GM12878 (cell line): ENCODE measurements at regions not wholly inside any gene's neighbourhood (a gene's known extent, or its start where the extent isn't known, plus 50 kb on each side); places are given as distances from the start of the nearest gene placed in this dataset.

ENCODE experiments used
- CHD2 ChIP-seq: IDR thresholded peaks from 2 replicates; pipeline ENCODE4 v1.6.1; 2011; ENCODE audit warnings: low read depth, low read length, improper control_type of control experiment, borderline replicate concordance
- CREB1 ChIP-seq: IDR thresholded peaks from 2 replicates; pipeline ENCODE4 v1.6.1; 2012; ENCODE audit warnings: low read depth, mild to moderate bottlenecking, inconsistent platforms
- EZH2 ChIP-seq: IDR thresholded peaks from 2 replicates; pipeline ENCODE4 v1.6.1; 2012; ENCODE audit warnings: low read depth, mild to moderate bottlenecking, control low read depth, inconsistent platforms, low read length, borderline replicate concordance; ENCODE audit not compliant: control insufficient read depth
- FOS ChIP-seq: IDR thresholded peaks from 3 replicates; pipeline ENCODE4 v1.6.1; 2011; ENCODE audit warnings: borderline replicate concordance; ENCODE audit not compliant: insufficient read length; ENCODE audit errors: extremely low read depth
- FOXK2 ChIP-seq: fragments of 450-650 bp; IDR thresholded peaks from 2 replicates; pipeline ENCODE4 v1.6.1; 2017; ENCODE audit warnings: mild to moderate bottlenecking, moderate library complexity
- GATAD2B ChIP-seq: fragments of 450-650 bp; conservative IDR thresholded peaks from 2 replicates; pipeline ENCODE4 v1.6.1; 2017; ENCODE audit warnings: low read depth, mild to moderate bottlenecking, moderate library complexity
- IRF3 ChIP-seq: fragments of 450-650 bp; IDR thresholded peaks from 2 replicates; pipeline ENCODE4 v1.6.1; 2014; ENCODE audit warnings: mild to moderate bottlenecking
- NR2C2 ChIP-seq: IDR thresholded peaks from 2 replicates; pipeline ENCODE4 v1.6.1; 2011; ENCODE audit warnings: borderline replicate concordance, low read depth; ENCODE audit not compliant: control insufficient read depth, insufficient read length
- POLR2A ChIP-seq: IDR thresholded peaks from 2 replicates; pipeline ENCODE4 v1.6.1; 2011; ENCODE audit warnings: low read depth, mild to moderate bottlenecking, low read length
- RB1 ChIP-seq: fragments of 450-650 bp; formaldehyde crosslinking; IDR thresholded peaks from 2 replicates; pipeline ENCODE4 v1.6.1; 2017; ENCODE audit warnings: mild to moderate bottlenecking, borderline replicate concordance
- SMAD1 ChIP-seq: fragments of 450-650 bp; IDR thresholded peaks from 2 replicates; pipeline ENCODE4 v1.6.1; 2018; ENCODE audit warnings: mild to moderate bottlenecking, low read depth; ENCODE audit not compliant: partially characterized antibody
- SUPT20H ChIP-seq: IDR thresholded peaks from 2 replicates; pipeline ENCODE4 v1.6.1; 2011; ENCODE audit warnings: low read depth, mild to moderate bottlenecking, low read length, moderate library complexity, borderline replicate concordance; ENCODE audit not compliant: control insufficient read depth
- USF2 ChIP-seq: IDR thresholded peaks from 2 replicates; pipeline ENCODE4 v1.6.1; 2011; ENCODE audit warnings: low read depth, low read length, improper control_type of control experiment, borderline replicate concordance
- TF ChIP-seq, protein P1 (sequence below), 3 experiments: IDR thresholded peaks in 2 of 3; conservative IDR thresholded peaks in 1 of 3; 2 replicates each; pipeline ENCODE4 v1.5.1; 2011; ENCODE audit warnings: low read depth in 3 of 3, low read length in 3 of 3, mild to moderate bottlenecking in 3 of 3, control low read depth in 2 of 3, moderate library complexity in 2 of 3, inconsistent platforms in 1 of 3, mixed read lengths in 1 of 3; ENCODE audit not compliant: control insufficient read depth in 2 of 3, insufficient read depth in 1 of 3; ENCODE audit errors: extremely low read depth in 1 of 3

- TF ChIP-seq EZH2, result no peak
- TF ChIP-seq SUPT20H, result no peak
- TF ChIP-seq GATAD2B, result no peak
- TF ChIP-seq RB1, result no peak
- TF ChIP-seq SMAD1, result no peak
- no peak for TF ChIP-seq CHD2
- TF ChIP-seq NR2C2, result no peak
- TF ChIP-seq, protein P1, sequence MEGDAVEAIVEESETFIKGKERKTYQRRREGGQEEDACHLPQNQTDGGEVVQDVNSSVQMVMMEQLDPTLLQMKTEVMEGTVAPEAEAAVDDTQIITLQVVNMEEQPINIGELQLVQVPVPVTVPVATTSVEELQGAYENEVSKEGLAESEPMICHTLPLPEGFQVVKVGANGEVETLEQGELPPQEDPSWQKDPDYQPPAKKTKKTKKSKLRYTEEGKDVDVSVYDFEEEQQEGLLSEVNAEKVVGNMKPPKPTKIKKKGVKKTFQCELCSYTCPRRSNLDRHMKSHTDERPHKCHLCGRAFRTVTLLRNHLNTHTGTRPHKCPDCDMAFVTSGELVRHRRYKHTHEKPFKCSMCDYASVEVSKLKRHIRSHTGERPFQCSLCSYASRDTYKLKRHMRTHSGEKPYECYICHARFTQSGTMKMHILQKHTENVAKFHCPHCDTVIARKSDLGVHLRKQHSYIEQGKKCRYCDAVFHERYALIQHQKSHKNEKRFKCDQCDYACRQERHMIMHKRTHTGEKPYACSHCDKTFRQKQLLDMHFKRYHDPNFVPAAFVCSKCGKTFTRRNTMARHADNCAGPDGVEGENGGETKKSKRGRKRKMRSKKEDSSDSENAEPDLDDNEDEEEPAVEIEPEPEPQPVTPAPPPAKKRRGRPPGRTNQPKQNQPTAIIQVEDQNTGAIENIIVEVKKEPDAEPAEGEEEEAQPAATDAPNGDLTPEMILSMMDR (IDR thresholded peaks at IDR 0.05 in 2 of 3, conservative IDR thresholded peaks at IDR 0.05 in 1 of 3; ENCODE audit: control insufficient read depth in 2 of 3, extremely low read depth in 1 of 3, insufficient read depth in 1 of 3, low read depth in 3 of 3, low read length in 3 of 3), result no peak
- TF ChIP-seq FOS, result no peak
- no peak for TF ChIP-seq CREB1
- TF ChIP-seq FOXK2, result no peak
- TF ChIP-seq USF2, result no peak
- TF ChIP-seq POLR2A, result no peak
- TF ChIP-seq IRF3, result no peak
Observed at GRCh38 chr1:11362547-11363021, 89.6 kb downstream of the UBIAD1 start.
